ENCODE measurements at regions not wholly inside any gene's neighbourhood (a gene's known extent, or its start where the extent isn't known, plus 50 kb on each side); places are given as distances from the start of the nearest gene placed in this dataset.

- H3K27me3 ChIP-seq (replicated peaks; ENCODE audit: control insufficient read depth, insufficient read depth, low read length), result no peaks in the 10 kb centered on the region
- no peaks in the 10 kb centered on the region for H3K36me3 ChIP-seq (ENCODE audit: control insufficient read depth, insufficient read depth, low read length)
- no peak for DNase-seq (ENCODE audit: extremely low read depth, insufficient read length)
- TF ChIP-seq, protein P1, sequence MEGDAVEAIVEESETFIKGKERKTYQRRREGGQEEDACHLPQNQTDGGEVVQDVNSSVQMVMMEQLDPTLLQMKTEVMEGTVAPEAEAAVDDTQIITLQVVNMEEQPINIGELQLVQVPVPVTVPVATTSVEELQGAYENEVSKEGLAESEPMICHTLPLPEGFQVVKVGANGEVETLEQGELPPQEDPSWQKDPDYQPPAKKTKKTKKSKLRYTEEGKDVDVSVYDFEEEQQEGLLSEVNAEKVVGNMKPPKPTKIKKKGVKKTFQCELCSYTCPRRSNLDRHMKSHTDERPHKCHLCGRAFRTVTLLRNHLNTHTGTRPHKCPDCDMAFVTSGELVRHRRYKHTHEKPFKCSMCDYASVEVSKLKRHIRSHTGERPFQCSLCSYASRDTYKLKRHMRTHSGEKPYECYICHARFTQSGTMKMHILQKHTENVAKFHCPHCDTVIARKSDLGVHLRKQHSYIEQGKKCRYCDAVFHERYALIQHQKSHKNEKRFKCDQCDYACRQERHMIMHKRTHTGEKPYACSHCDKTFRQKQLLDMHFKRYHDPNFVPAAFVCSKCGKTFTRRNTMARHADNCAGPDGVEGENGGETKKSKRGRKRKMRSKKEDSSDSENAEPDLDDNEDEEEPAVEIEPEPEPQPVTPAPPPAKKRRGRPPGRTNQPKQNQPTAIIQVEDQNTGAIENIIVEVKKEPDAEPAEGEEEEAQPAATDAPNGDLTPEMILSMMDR (IDR thresholded peaks at IDR 0.05; ENCODE audit: insufficient read depth, low read length, poor library complexity, severe bottlenecking), result no peak
- H3K4me3 ChIP-seq (replicated peaks; ENCODE audit: low read depth, low read length), result no peak overlapping the region
Measured at GRCh38 chr1:79976287-79976686, 969.8 kb upstream of the ADGRL4 start.

DNA sequence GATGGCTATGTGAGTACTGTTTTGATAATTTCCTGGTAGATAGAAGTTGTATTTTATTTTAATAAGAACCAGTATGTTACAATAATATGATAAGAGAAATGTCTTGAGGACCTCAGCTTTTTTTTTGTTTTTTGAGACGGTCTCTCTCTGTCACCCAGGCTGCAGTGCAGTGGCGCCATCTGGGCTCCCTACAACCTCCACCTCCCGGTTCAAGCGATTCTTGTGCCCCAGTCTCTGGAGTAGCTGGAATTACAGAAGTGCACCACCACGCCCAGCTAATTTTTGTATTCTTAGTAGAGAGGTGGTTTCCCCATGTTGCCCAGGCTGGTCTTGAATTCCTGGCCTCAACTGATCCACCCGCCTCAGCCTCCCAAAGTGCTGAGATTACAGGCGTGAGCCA lies 968.1 kb upstream of the ADGRL4 start:
- TF ChIP-seq, protein P1 (IDR thresholded peaks at IDR 0.05; ENCODE audit: insufficient read depth, low read length, poor library complexity, severe bottlenecking), result no peak
- Histone ChIP-seq H3K4me3 (replicated peaks; ENCODE audit: low read depth, low read length) (no peak overlapping the region), H3K27me3 (replicated peaks; ENCODE audit: control insufficient read depth, insufficient read depth, low read length) (no peaks in the 10 kb centered on the region), H3K36me3 (ENCODE audit: control insufficient read depth, insufficient read depth, low read length) (no peaks in the 10 kb centered on the region)
- DNase-seq (ENCODE audit: extremely low read depth, insufficient read length), result no peak

DNA sequence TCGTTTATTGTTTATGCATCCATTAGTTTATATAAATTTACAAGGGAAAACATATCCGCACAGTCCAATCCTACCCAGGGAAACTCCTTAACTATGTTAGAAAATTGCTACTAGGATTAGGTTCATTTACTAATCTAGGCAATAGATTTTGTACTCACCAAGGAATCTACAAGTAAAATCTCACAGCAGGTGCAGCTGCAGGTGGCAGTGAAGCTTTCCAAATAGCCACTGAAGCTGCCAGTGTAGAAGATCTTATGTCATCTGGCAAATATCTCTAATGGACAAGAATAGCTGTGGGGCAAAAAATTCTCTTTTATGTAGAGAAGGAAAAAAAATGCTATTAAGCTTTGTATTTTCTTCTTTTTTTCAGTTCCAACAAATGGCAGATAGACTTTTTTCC lies 963.4 kb upstream of the ADGRL4 start:
- no peaks in the 10 kb centered on the region for H3K36me3 ChIP-seq (ENCODE audit: control insufficient read depth, insufficient read depth, low read length)
- H3K4me3 ChIP-seq (replicated peaks; ENCODE audit: low read depth, low read length), result no peak overlapping the region
- DNase-seq (ENCODE audit: extremely low read depth, insufficient read length), result no peak
- H3K27me3 ChIP-seq (replicated peaks; ENCODE audit: control insufficient read depth, insufficient read depth, low read length), result no peaks in the 10 kb centered on the region
- TF ChIP-seq, protein P1 (IDR thresholded peaks at IDR 0.05; ENCODE audit: insufficient read depth, low read length, poor library complexity, severe bottlenecking), result no peak

- no peak overlapping the region for H3K4me3 ChIP-seq (replicated peaks; ENCODE audit: low read depth, low read length)
- DNase-seq (ENCODE audit: extremely low read depth, insufficient read length), result no peak
- TF ChIP-seq, protein P1 (IDR thresholded peaks at IDR 0.05; ENCODE audit: insufficient read depth, low read length, poor library complexity, severe bottlenecking), result no peak
- H3K36me3 ChIP-seq (ENCODE audit: control insufficient read depth, insufficient read depth, low read length), result no peaks in the 10 kb centered on the region
- no peaks in the 10 kb centered on the region for H3K27me3 ChIP-seq (replicated peaks; ENCODE audit: control insufficient read depth, insufficient read depth, low read length)
Measured at GRCh38 chr1:79966438-79966837, 959.9 kb upstream of the ADGRL4 start.

DNA sequence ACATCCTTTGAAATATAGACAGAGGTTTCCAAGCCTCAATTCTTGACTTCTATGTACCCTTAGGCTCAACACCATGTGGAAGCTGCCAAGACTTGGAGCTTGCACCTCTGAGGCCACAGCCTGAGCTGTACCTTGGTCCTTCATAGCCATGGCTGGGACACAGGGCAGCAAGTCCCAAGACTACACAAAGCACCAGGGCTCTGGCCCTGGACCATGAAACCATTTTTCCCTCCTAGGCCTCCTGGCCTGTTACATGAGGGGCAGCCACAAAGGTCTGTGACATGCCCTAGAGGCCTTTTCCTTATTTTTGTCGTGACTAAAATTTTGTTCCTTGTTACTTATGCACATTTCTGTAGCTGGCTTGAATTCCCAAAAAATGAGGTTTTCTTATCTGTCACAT lies 953.1 kb upstream of the ADGRL4 start:
- no peak for DNase-seq (ENCODE audit: extremely low read depth, insufficient read length)
- TF ChIP-seq, protein P1 (IDR thresholded peaks at IDR 0.05; ENCODE audit: insufficient read depth, low read length, poor library complexity, severe bottlenecking), result no peak
- H3K36me3 ChIP-seq (ENCODE audit: control insufficient read depth, insufficient read depth, low read length), result no peaks in the 10 kb centered on the region
- no peak overlapping the region for H3K4me3 ChIP-seq (replicated peaks; ENCODE audit: low read depth, low read length)
- H3K27me3 ChIP-seq (replicated peaks; ENCODE audit: control insufficient read depth, insufficient read depth, low read length), result no peaks in the 10 kb centered on the region

GRCh38 chr1:79955966-79956365 lies 949.4 kb upstream of the ADGRL4 start:
- no peaks in the 10 kb centered on the region for H3K36me3 ChIP-seq (ENCODE audit: control insufficient read depth, insufficient read depth, low read length)
- no peak for DNase-seq (ENCODE audit: extremely low read depth, insufficient read length)
- TF ChIP-seq, protein P1 (IDR thresholded peaks at IDR 0.05; ENCODE audit: insufficient read depth, low read length, poor library complexity, severe bottlenecking), result no peak
- no peak overlapping the region for H3K4me3 ChIP-seq (replicated peaks; ENCODE audit: low read depth, low read length)
- H3K27me3 ChIP-seq (replicated peaks; ENCODE audit: control insufficient read depth, insufficient read depth, low read length), result no peaks in the 10 kb centered on the region

All from GM06990 (cell line).